ENCODE measurements at regions not wholly inside any gene's neighbourhood (a gene's known extent, or its start where the extent isn't known, plus 50 kb on each side); places are given as distances from the start of the nearest gene placed in this dataset.

GRCh38 chr13:22828081-22828480 lies 352.7 kb upstream of the SGCG start:
- TF ChIP-seq, protein P1, sequence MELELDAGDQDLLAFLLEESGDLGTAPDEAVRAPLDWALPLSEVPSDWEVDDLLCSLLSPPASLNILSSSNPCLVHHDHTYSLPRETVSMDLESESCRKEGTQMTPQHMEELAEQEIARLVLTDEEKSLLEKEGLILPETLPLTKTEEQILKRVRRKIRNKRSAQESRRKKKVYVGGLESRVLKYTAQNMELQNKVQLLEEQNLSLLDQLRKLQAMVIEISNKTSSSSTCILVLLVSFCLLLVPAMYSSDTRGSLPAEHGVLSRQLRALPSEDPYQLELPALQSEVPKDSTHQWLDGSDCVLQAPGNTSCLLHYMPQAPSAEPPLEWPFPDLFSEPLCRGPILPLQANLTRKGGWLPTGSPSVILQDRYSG (tag; conservative IDR thresholded peaks at IDR 0.05; ENCODE audit: low read depth), result no peak
- no peak for TF ChIP-seq CEBPZ (IDR thresholded peaks at IDR 0.05; ENCODE audit: borderline replicate concordance, low read depth, low read length)
- TF ChIP-seq NONO (IDR thresholded peaks at IDR 0.05; ENCODE audit: low read depth in 2 of 2, low read length in 1 of 2), result no peak
- TF ChIP-seq POLR3A (IDR thresholded peaks at IDR 0.05; ENCODE audit: borderline replicate concordance, extremely low read depth, insufficient read depth, insufficient read length), result no peak
- TF ChIP-seq, protein P2, sequence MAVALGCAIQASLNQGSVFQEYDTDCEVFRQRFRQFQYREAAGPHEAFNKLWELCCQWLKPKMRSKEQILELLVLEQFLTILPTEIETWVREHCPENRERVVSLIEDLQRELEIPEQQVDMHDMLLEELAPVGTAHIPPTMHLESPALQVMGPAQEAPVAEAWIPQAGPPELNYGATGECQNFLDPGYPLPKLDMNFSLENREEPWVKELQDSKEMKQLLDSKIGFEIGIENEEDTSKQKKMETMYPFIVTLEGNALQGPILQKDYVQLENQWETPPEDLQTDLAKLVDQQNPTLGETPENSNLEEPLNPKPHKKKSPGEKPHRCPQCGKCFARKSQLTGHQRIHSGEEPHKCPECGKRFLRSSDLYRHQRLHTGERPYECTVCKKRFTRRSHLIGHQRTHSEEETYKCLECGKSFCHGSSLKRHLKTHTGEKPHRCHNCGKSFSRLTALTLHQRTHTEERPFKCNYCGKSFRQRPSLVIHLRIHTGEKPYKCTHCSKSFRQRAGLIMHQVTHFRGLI (CRISPR knock-in tag; IDR thresholded peaks at IDR 0.05), result no peak
